DOHH2 (cell line): ENCODE measurements at regions not wholly inside any gene's neighbourhood (a gene's known extent, or its start where the extent isn't known, plus 50 kb on each side); places are given as distances from the start of the nearest gene placed in this dataset.

Source experiments
- H3F3A ChIP-seq: fragments of 200-600 bp; sonication (generic), shearing (Covaris generic); 2 replicates; pipeline ENCODE4 v1.6.0; 2016; ENCODE audit warnings: antibody characterized with exemption, mild to moderate bottlenecking; ENCODE audit not compliant: control insufficient read depth, insufficient read depth
- H3K27ac ChIP-seq: fragments of 200-600 bp; sonication (generic); 2 replicates; pipeline ENCODE4 v1.5.1; 2014; ENCODE audit warnings: low read depth, mild to moderate bottlenecking, low read length, moderate library complexity
- H3K27me3 ChIP-seq: fragments of 200-600 bp; sonication (generic); 2 replicates; pipeline ENCODE4 v1.6.1; 2014; ENCODE audit warnings: mild to moderate bottlenecking, low read length, mixed read lengths; ENCODE audit not compliant: control insufficient read depth
- H3K36me3 ChIP-seq: fragments of 200-600 bp; sonication (generic); 2 replicates; pipeline ENCODE4 v1.6.1; 2014; ENCODE audit warnings: mild to moderate bottlenecking, low read length, moderate library complexity, mixed read lengths; ENCODE audit not compliant: control insufficient read depth
- H3K4me1 ChIP-seq: fragments of 200-600 bp; sonication (generic); 2 replicates; pipeline ENCODE4 v1.6.1; 2014; ENCODE audit warnings: mild to moderate bottlenecking, low read length, mixed read lengths; ENCODE audit not compliant: control insufficient read depth
- H3K4me2 ChIP-seq: fragments of 200-600 bp; sonication (generic); 2 replicates; pipeline ENCODE4 v1.6.0; 2014; ENCODE audit warnings: mild to moderate bottlenecking, low read length, moderate library complexity
- H3K4me3 ChIP-seq: fragments of 200-600 bp; sonication (generic); 2 replicates; pipeline ENCODE4 v1.5.1; 2014; ENCODE audit warnings: mild to moderate bottlenecking, low read length, mixed read lengths
- H3K79me2 ChIP-seq: fragments of 200-600 bp; sonication (generic); 2 replicates; pipeline ENCODE4 v1.6.1; 2014; ENCODE audit warnings: mild to moderate bottlenecking, low read length, mixed read lengths; ENCODE audit not compliant: control insufficient read depth
- H3K9me2 ChIP-seq: fragments of 200-600 bp; sonication (generic); replicated peaks from 2 replicates; pipeline ENCODE4 v1.6.1; 2014; ENCODE audit warnings: mild to moderate bottlenecking, low read length, mixed read lengths; ENCODE audit not compliant: control insufficient read depth
- H3K9me3 ChIP-seq: fragments of 200-600 bp; sonication (generic); 2 replicates; pipeline ENCODE4 v1.6.1; 2014; ENCODE audit warnings: antibody characterized with exemption, low read length, mixed read lengths; ENCODE audit not compliant: control insufficient read depth, insufficient read depth
- H4K20me1 ChIP-seq: fragments of 200-600 bp; sonication (generic); 2 replicates; pipeline ENCODE4 v1.6.0; 2014; ENCODE audit warnings: low read depth, mild to moderate bottlenecking, antibody characterized with exemption, low read length, moderate library complexity; ENCODE audit not compliant: control insufficient read depth, insufficient read depth
- EZH2phosphoT487 ChIP-seq: fragments of 200-600 bp; sonication (generic); IDR thresholded peaks from 2 replicates; pipeline ENCODE4 v1.6.1; 2017; ENCODE audit warnings: borderline replicate concordance, mild to moderate bottlenecking, antibody characterized with exemption, low read length, moderate library complexity, mixed read lengths
- TF ChIP-seq, protein P1 (sequence below): fragments of 200-600 bp; sonication (generic); IDR thresholded peaks from one replicate; pipeline ENCODE4 v1.5.1; 2014; ENCODE audit warnings: antibody characterized with exemption, mild to moderate bottlenecking, low read depth, low read length; ENCODE audit not compliant: poor library complexity, severe bottlenecking

DNA sequence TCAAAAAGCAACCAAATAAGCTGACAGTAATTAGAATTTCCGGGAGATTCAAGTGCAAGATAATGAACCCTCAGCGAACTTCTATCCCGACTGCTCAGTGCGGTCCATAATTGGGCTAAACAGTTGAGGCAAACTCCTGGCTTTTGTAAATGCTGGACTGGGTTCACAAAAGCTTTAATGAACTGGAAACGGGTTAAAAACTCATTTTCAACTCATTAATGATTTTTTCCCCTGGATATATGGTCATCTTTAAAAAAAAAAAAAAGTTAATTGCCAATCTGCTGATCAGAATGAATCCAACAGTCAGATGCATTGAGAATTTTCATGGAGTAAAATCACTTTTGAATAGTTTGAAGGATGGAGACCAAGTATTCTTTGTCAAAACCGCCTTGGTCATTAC lies 79.5 kb upstream of the WWC1 start:
- Histone ChIP-seq H3K27me3 (no peaks in the 10 kb centered on the region), H4K20me1 (no peaks in the 10 kb centered on the region), H3K9me2 (no peaks in the 10 kb centered on the region), H3K27ac (no peak overlapping the region), H3K4me3 (no peak overlapping the region), H3K9me3 (no peaks in the 10 kb centered on the region), H3K36me3 (no peaks in the 10 kb centered on the region), H3K4me1 (no peaks in the 10 kb centered on the region), H3K79me2 (no peaks in the 10 kb centered on the region), H3F3A (no peaks in the 10 kb centered on the region), H3K4me2 (no peak overlapping the region)
- no peak for TF ChIP-seq EZH2phosphoT487
- TF ChIP-seq, protein P1, sequence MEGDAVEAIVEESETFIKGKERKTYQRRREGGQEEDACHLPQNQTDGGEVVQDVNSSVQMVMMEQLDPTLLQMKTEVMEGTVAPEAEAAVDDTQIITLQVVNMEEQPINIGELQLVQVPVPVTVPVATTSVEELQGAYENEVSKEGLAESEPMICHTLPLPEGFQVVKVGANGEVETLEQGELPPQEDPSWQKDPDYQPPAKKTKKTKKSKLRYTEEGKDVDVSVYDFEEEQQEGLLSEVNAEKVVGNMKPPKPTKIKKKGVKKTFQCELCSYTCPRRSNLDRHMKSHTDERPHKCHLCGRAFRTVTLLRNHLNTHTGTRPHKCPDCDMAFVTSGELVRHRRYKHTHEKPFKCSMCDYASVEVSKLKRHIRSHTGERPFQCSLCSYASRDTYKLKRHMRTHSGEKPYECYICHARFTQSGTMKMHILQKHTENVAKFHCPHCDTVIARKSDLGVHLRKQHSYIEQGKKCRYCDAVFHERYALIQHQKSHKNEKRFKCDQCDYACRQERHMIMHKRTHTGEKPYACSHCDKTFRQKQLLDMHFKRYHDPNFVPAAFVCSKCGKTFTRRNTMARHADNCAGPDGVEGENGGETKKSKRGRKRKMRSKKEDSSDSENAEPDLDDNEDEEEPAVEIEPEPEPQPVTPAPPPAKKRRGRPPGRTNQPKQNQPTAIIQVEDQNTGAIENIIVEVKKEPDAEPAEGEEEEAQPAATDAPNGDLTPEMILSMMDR: no peak

DNA sequence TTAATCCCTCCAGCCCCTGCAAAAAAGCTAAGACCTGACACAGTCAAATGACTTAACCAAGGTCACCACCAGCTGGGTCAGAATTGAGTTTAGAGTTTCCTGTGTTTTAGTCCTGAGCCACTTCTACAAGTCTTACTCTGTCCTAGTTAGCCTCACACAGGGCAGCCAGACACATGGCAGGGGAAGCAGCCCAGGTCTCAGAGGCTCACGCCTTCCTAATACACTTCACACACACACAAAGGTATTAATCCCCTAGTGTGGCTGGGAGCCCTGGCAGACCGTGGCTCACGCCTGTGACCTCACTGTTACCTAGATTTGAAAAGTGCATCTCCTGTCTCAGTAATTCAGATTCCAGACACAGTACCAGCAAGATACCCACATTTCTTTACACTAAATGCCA lies 77.4 kb upstream of the WWC1 start:
- Histone ChIP-seq H3K27me3 (no peaks in the 10 kb centered on the region), H3K79me2 (no peaks in the 10 kb centered on the region), H3K27ac (no peak overlapping the region), H3K4me2 (no peak overlapping the region), H3K36me3 (no peaks in the 10 kb centered on the region), H3K4me3 (no peak overlapping the region), H3K9me3 (no peaks in the 10 kb centered on the region), H3F3A (no peaks in the 10 kb centered on the region), H3K4me1 (no peaks in the 10 kb centered on the region), H4K20me1 (no peaks in the 10 kb centered on the region), H3K9me2 (no peaks in the 10 kb centered on the region)
- no peak for TF ChIP-seq EZH2phosphoT487
- TF ChIP-seq, protein P1: no peak

DNA sequence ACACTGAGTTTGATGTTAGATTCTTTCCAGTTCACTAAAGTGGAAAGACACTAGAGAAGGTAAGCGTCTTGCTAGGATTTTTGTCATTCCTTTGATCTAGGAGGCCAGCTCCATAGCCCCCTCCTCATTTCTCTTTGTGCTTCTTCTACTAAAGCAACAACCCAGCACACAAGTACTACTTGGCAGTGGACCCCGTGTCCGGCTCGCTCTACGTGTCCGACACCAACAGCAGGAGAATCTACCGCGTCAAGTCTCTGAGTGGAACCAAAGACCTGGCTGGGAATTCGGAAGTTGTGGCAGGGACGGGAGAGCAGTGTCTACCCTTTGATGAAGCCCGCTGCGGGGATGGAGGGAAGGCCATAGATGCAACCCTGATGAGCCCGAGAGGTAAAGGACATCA lies 76.6 kb upstream of the WWC1 start:
- H3K27ac ChIP-seq: no peak overlapping the region
- no peaks in the 10 kb centered on the region for H3K79me2 ChIP-seq
- no peak overlapping the region for H3K4me3 ChIP-seq
- no peak overlapping the region for H3K4me2 ChIP-seq
- no peaks in the 10 kb centered on the region for H3K4me1 ChIP-seq
- H3K9me2 ChIP-seq: no peaks in the 10 kb centered on the region
- TF ChIP-seq EZH2phosphoT487: no peak
- TF ChIP-seq, protein P1: no peak
- no peaks in the 10 kb centered on the region for H3F3A ChIP-seq
- no peaks in the 10 kb centered on the region for H4K20me1 ChIP-seq
- no peaks in the 10 kb centered on the region for H3K9me3 ChIP-seq
- no peaks in the 10 kb centered on the region for H3K36me3 ChIP-seq
- H3K27me3 ChIP-seq: no peaks in the 10 kb centered on the region

DNA sequence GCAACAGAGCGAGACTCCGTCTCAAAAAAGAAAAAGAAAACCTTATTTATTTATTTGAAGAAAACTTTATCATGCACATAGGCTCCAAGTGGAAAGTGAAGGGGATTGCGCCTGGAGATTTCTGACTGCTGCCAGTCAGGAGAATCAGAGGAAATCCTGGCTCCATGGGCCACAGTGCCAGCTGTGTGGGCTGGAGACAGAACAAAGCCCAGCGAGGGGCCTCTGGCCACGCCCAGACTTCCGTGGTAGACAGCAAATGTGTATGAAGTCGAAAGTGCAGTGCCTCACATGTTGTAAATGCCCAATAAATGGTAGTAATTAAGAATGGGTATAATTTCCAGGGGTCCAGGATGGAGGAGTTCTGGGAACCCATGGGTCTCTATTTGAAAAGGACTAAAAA lies 75.8 kb upstream of the WWC1 start:
- Histone ChIP-seq H3K4me1 (no peaks in the 10 kb centered on the region), H3K27ac (no peak overlapping the region), H3F3A (no peaks in the 10 kb centered on the region), H4K20me1 (no peaks in the 10 kb centered on the region), H3K27me3 (no peaks in the 10 kb centered on the region), H3K9me3 (no peaks in the 10 kb centered on the region), H3K9me2 (no peaks in the 10 kb centered on the region), H3K4me2 (no peak overlapping the region), H3K4me3 (no peak overlapping the region), H3K79me2 (no peaks in the 10 kb centered on the region), H3K36me3 (no peaks in the 10 kb centered on the region)
- TF ChIP-seq, protein P1: no peak
- no peak for TF ChIP-seq EZH2phosphoT487
